Neural progenitor cell (in vitro differentiated cells): ENCODE measurements at regions not wholly inside any gene's neighbourhood (a gene's known extent, or its start where the extent isn't known, plus 50 kb on each side); places are given as distances from the start of the nearest gene placed in this dataset.

ENCODE experiments used
- DNase-seq: peaks from one replicate; pipeline ENCODE4 v3.0.0-alpha.2; 2016; ENCODE audit warnings: low spot score
- H2AFZ ChIP-seq: fragments of 200-600 bp; sonication (generic); replicated peaks from 2 replicates; pipeline ENCODE4 v1.6.1; 2016; ENCODE audit warnings: antibody characterized with exemption
- H3F3A ChIP-seq: fragments of 200-600 bp; sonication (generic); 2 replicates; pipeline ENCODE4 v1.6.1; 2016; ENCODE audit warnings: antibody characterized with exemption, low read depth
- H3K27ac ChIP-seq: fragments of 200-600 bp; sonication (generic); 2 replicates; pipeline ENCODE4 v1.5.1; 2016; ENCODE audit warnings: mild to moderate bottlenecking
- H3K27me3 ChIP-seq: fragments of 200-600 bp; sonication (generic); 2 replicates; pipeline ENCODE4 v1.6.1; 2016; ENCODE audit warnings: mild to moderate bottlenecking, moderate library complexity
- H3K36me3 ChIP-seq: fragments of 200-600 bp; sonication (generic); 2 replicates; pipeline ENCODE4 v1.5.1; 2016
- H3K4me1 ChIP-seq: fragments of 200-600 bp; sonication (generic); 2 replicates; pipeline ENCODE4 v1.6.1; 2016; ENCODE audit warnings: mixed run types
- H3K4me2 ChIP-seq: fragments of 200-600 bp; sonication (generic); 2 replicates; pipeline ENCODE4 v1.6.1; 2016
- H3K4me3 ChIP-seq: fragments of 200-600 bp; sonication (generic); 2 replicates; pipeline ENCODE4 v1.5.1; 2016
- H3K79me2 ChIP-seq: fragments of 200-600 bp; sonication (generic); 2 replicates; pipeline ENCODE4 v1.6.1; 2016; ENCODE audit warnings: low read depth
- H3K9ac ChIP-seq: fragments of 200-600 bp; sonication (generic); 2 replicates; pipeline ENCODE4 v1.6.1; 2016
- H3K9me3 ChIP-seq: fragments of 200-600 bp; sonication (generic); 2 replicates; pipeline ENCODE4 v1.5.1; 2016; ENCODE audit warnings: low read depth
- H4K20me1 ChIP-seq: fragments of 200-600 bp; sonication (generic); 2 replicates; pipeline ENCODE4 v1.6.1; 2016; ENCODE audit warnings: low read depth
- H3K27ac Mint-ChIP-seq: 3 replicates; pipeline ENCODE4 v1.8.0; 2021; ENCODE audit warnings: mixed read lengths
- H3K27me3 Mint-ChIP-seq: 2 replicates; pipeline ENCODE4 v1.8.0; 2022; ENCODE audit warnings: low read depth, mild to moderate bottlenecking, inconsistent platforms, moderate library complexity, mixed read lengths; ENCODE audit not compliant: insufficient read depth
- H3K36me3 Mint-ChIP-seq: 3 replicates; pipeline ENCODE4 v1.8.0; 2021; ENCODE audit warnings: mixed read lengths
- H3K4me1 Mint-ChIP-seq: 3 replicates; pipeline ENCODE4 v1.8.0; 2021; ENCODE audit warnings: mixed read lengths
- H3K4me3 Mint-ChIP-seq: 3 replicates; pipeline ENCODE4 v1.8.0; 2021; ENCODE audit warnings: mild to moderate bottlenecking, moderate library complexity, mixed read lengths
- H3K9me3 Mint-ChIP-seq: 3 replicates; pipeline ENCODE4 v1.8.0; 2020; ENCODE audit warnings: mixed read lengths
- CTCF ChIP-seq: fragments of 200-600 bp; sonication (generic); IDR thresholded peaks from 2 replicates; pipeline ENCODE4 v1.5.1; 2017; ENCODE audit warnings: antibody characterized with exemption, mild to moderate bottlenecking
- EZH2 ChIP-seq: fragments of 200-600 bp; sonication (generic); IDR thresholded peaks from 2 replicates; pipeline ENCODE4 v1.6.1; 2017; ENCODE audit warnings: antibody characterized with exemption, mild to moderate bottlenecking, moderate library complexity
- EZH2phosphoT487 ChIP-seq: fragments of 200-600 bp; sonication (generic); IDR thresholded peaks from 2 replicates; pipeline ENCODE4 v1.6.1; 2017; ENCODE audit warnings: antibody characterized with exemption

- Histone ChIP-seq H3K36me3 (no peaks in the 10 kb centered on the region), H3K27me3 (no peaks in the 10 kb centered on the region), H3K4me2 (no peak overlapping the region), H3K4me3 (no peak overlapping the region), H3K9me3 (no peaks in the 10 kb centered on the region), H4K20me1 (no peaks in the 10 kb centered on the region), H3K27ac (no peak overlapping the region), H3K4me1 (no peaks in the 10 kb centered on the region), H3K9ac (no peak overlapping the region), H2AFZ (no peak overlapping the region), H3K79me2 (no peaks in the 10 kb centered on the region), H3F3A (no peaks in the 10 kb centered on the region)
- H3K9me3 Mint-ChIP-seq: no peaks in the 10 kb centered on the region
- no peak for DNase-seq
- no peaks in the 10 kb centered on the region for H3K4me1 Mint-ChIP-seq
- H3K4me3 Mint-ChIP-seq: no peak overlapping the region
- no peaks in the 10 kb centered on the region for H3K36me3 Mint-ChIP-seq
- no peaks in the 10 kb centered on the region for H3K27me3 Mint-ChIP-seq
- TF ChIP-seq EZH2 (no peak), CTCF (no peak), EZH2phosphoT487 (no peak)
- H3K27ac Mint-ChIP-seq: no peak overlapping the region
These were observed 263.8 kb downstream of the HNMT start for GRCh38 chr2:138228101-138228500.

GRCh38 chr2:138234265-138234664, 267.3 kb upstream of the SPOPL start:
- no peak for DNase-seq
- Histone ChIP-seq H3K4me1 (no peaks in the 10 kb centered on the region), H3K9me3 (no peaks in the 10 kb centered on the region), H3K36me3 (no peaks in the 10 kb centered on the region), H3K27ac (no peak overlapping the region), H3K79me2 (no peaks in the 10 kb centered on the region), H3K4me2 (no peak overlapping the region), H3F3A (no peaks in the 10 kb centered on the region), H3K27me3 (no peaks in the 10 kb centered on the region), H3K4me3 (no peak overlapping the region), H2AFZ (no peak overlapping the region), H3K9ac (no peak overlapping the region), H4K20me1 (no peaks in the 10 kb centered on the region)
- no peaks in the 10 kb centered on the region for H3K4me1 Mint-ChIP-seq
- H3K27ac Mint-ChIP-seq: no peak overlapping the region
- TF ChIP-seq EZH2 (no peak), CTCF (no peak), EZH2phosphoT487 (no peak)
- no peaks in the 10 kb centered on the region for H3K9me3 Mint-ChIP-seq
- H3K27me3 Mint-ChIP-seq: no peaks in the 10 kb centered on the region
- H3K36me3 Mint-ChIP-seq: no peaks in the 10 kb centered on the region
- H3K4me3 Mint-ChIP-seq: no peak overlapping the region

GRCh38 chr2:138235041-138235440, 266.5 kb upstream of the SPOPL start:
- H3K36me3 Mint-ChIP-seq: no peaks in the 10 kb centered on the region

More at GRCh38 chr2:138235041-138235440, 266.5 kb upstream of the SPOPL start:
- Histone ChIP-seq H3K9ac (no peak overlapping the region), H3K4me2 (no peak overlapping the region), H3K79me2 (no peaks in the 10 kb centered on the region), H3K4me3 (no peak overlapping the region), H2AFZ (no peak overlapping the region), H3K27me3 (no peaks in the 10 kb centered on the region), H3K9me3 (no peaks in the 10 kb centered on the region), H3K27ac (no peak overlapping the region), H4K20me1 (no peaks in the 10 kb centered on the region), H3K36me3 (no peaks in the 10 kb centered on the region), H3K4me1 (no peaks in the 10 kb centered on the region), H3F3A (no peaks in the 10 kb centered on the region)
- H3K27me3 Mint-ChIP-seq: no peaks in the 10 kb centered on the region
- no peaks in the 10 kb centered on the region for H3K4me1 Mint-ChIP-seq
- H3K9me3 Mint-ChIP-seq: no peaks in the 10 kb centered on the region
- no peak overlapping the region for H3K4me3 Mint-ChIP-seq
- H3K27ac Mint-ChIP-seq: no peak overlapping the region
- DNase-seq: no peak
- TF ChIP-seq EZH2: no peak
- no peak for TF ChIP-seq CTCF
- TF ChIP-seq EZH2phosphoT487: no peak
